Loucy (cell line): ENCODE measurements at regions not wholly inside any gene's neighbourhood (a gene's known extent, or its start where the extent isn't known, plus 50 kb on each side); places are given as distances from the start of the nearest gene placed in this dataset.

Experiments
- EZH2phosphoT487 ChIP-seq: fragments of 200-600 bp; IDR thresholded peaks from 2 replicates; pipeline ENCODE4 v1.6.1; 2018; ENCODE audit warnings: antibody characterized with exemption, mild to moderate bottlenecking, moderate library complexity, borderline replicate concordance
- TF ChIP-seq, protein P1 (sequence below): fragments of 200-600 bp; sonication (generic); conservative IDR thresholded peaks from 2 replicates; pipeline ENCODE4 v1.5.1; 2014; ENCODE audit warnings: mild to moderate bottlenecking, antibody characterized with exemption, low read length

DNA sequence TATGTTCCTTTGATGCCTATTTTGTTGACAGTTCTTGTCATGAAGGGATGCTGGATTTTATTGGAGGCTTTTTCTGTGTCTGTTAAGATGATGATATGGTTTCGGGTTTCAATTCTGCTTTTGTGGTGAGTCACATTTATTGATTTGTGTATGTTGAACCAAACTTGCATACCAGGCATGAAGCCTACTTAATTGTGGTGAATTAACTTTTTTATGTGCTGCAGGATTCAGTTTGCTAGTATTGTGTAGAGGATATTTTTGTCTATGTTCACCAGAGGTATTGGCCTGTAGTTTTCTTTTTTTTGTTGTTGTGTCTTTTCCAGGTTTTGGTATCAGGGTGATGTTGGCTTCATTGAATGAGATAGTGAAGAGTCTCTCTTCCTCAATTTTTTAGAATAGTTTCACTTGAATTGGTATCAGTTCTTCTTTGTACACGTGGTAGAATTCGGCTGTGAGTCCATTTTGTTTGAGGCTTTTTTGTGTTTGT lies 345.9 kb downstream of the KIF20B start:
- TF ChIP-seq, protein P1, sequence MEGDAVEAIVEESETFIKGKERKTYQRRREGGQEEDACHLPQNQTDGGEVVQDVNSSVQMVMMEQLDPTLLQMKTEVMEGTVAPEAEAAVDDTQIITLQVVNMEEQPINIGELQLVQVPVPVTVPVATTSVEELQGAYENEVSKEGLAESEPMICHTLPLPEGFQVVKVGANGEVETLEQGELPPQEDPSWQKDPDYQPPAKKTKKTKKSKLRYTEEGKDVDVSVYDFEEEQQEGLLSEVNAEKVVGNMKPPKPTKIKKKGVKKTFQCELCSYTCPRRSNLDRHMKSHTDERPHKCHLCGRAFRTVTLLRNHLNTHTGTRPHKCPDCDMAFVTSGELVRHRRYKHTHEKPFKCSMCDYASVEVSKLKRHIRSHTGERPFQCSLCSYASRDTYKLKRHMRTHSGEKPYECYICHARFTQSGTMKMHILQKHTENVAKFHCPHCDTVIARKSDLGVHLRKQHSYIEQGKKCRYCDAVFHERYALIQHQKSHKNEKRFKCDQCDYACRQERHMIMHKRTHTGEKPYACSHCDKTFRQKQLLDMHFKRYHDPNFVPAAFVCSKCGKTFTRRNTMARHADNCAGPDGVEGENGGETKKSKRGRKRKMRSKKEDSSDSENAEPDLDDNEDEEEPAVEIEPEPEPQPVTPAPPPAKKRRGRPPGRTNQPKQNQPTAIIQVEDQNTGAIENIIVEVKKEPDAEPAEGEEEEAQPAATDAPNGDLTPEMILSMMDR, result no peak
- TF ChIP-seq EZH2phosphoT487, result no peak
